ENCODE measurements at regions not wholly inside any gene's neighbourhood (a gene's known extent, or its start where the extent isn't known, plus 50 kb on each side); places are given as distances from the start of the nearest gene placed in this dataset.

DNA sequence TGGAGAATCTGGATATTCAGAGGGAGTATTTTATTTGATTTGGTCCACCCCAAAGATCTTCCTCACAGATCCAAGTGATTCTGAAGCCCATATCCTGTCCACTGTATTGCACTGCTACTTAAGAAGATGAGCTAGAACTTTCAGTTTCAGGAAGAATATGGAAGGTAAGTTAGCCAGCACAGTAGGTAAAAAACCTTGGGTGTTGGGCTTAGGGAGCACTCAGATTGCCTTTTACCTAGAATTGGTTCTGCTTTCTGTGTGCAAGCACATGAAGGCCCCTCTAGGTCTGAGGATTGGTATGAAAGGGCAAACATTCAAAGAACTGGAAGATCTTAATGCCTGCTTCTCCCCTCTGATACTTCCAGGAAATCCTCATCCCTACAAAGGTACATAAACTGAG lies 146.7 kb upstream of the COL1A2 start:
- no peaks in the 10 kb centered on the region for H3K36me3 ChIP-seq
- H3K4me3 ChIP-seq, result no peak overlapping the region
- TF ChIP-seq EP300 (IDR thresholded peaks at IDR 0.05), result no peak
- TF ChIP-seq POLR2A (IDR thresholded peaks at IDR 0.05; ENCODE audit: low read depth), result no peak
- TF ChIP-seq POLR2AphosphoS5 (IDR thresholded peaks at IDR 0.05), result no peak
- TF ChIP-seq, protein P1, sequence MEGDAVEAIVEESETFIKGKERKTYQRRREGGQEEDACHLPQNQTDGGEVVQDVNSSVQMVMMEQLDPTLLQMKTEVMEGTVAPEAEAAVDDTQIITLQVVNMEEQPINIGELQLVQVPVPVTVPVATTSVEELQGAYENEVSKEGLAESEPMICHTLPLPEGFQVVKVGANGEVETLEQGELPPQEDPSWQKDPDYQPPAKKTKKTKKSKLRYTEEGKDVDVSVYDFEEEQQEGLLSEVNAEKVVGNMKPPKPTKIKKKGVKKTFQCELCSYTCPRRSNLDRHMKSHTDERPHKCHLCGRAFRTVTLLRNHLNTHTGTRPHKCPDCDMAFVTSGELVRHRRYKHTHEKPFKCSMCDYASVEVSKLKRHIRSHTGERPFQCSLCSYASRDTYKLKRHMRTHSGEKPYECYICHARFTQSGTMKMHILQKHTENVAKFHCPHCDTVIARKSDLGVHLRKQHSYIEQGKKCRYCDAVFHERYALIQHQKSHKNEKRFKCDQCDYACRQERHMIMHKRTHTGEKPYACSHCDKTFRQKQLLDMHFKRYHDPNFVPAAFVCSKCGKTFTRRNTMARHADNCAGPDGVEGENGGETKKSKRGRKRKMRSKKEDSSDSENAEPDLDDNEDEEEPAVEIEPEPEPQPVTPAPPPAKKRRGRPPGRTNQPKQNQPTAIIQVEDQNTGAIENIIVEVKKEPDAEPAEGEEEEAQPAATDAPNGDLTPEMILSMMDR (IDR thresholded peaks at IDR 0.05), result no peak
- DNase-seq (ENCODE audit: extremely low spot score), result no peak
- H3K27ac ChIP-seq (replicated peaks in 1 of 4), result no peak overlapping the region
- no peaks in the 10 kb centered on the region for H3K4me1 ChIP-seq
- intact Hi-C loops (cut with DNase I), result no loop called here
- no peaks in the 10 kb centered on the region for H3K9me3 ChIP-seq
- H3K27me3 ChIP-seq, result no peaks in the 10 kb centered on the region

- H3K27me3 ChIP-seq, result no peaks in the 10 kb centered on the region
- no peaks in the 10 kb centered on the region for H3K9me3 ChIP-seq
- no peak overlapping the region for H3K27ac ChIP-seq (replicated peaks in 1 of 4)
- H3K4me1 ChIP-seq, result no peaks in the 10 kb centered on the region
- intact Hi-C loops (cut with DNase I), result no loop called here
- 85% methylated on average over 3 of the region's 3 CpGs for WGBS
- DNase-seq (ENCODE audit: extremely low spot score), result no peak
- no peak overlapping the region for H3K4me3 ChIP-seq
- no peaks in the 10 kb centered on the region for H3K36me3 ChIP-seq
- TF ChIP-seq POLR2AphosphoS5 (IDR thresholded peaks at IDR 0.05), result no peak
- TF ChIP-seq EP300 (IDR thresholded peaks at IDR 0.05), result no peak
- TF ChIP-seq, protein P1 (IDR thresholded peaks at IDR 0.05), result no peak
- no peak for TF ChIP-seq POLR2A (IDR thresholded peaks at IDR 0.05; ENCODE audit: low read depth)
These were observed 145.1 kb upstream of the COL1A2 start for GRCh38 chr7:94249631-94250030.

- no peaks in the 10 kb centered on the region for H3K27me3 ChIP-seq
- intact Hi-C loops (cut with DNase I), result no loop called here
- no peaks in the 10 kb centered on the region for H3K9me3 ChIP-seq
- TF ChIP-seq POLR2AphosphoS5 (IDR thresholded peaks at IDR 0.05) (no peak), EP300 (IDR thresholded peaks at IDR 0.05) (no peak), POLR2A (IDR thresholded peaks at IDR 0.05; ENCODE audit: low read depth) (no peak)
- TF ChIP-seq, protein P1 (IDR thresholded peaks at IDR 0.05), result no peak
- DNase-seq (ENCODE audit: extremely low spot score), result no peak
- H3K27ac ChIP-seq (replicated peaks in 1 of 4), result no peak overlapping the region
- WGBS, result 73% methylated on average over 2 of the region's 2 CpGs
- no peak overlapping the region for H3K4me3 ChIP-seq
- H3K36me3 ChIP-seq, result no peaks in the 10 kb centered on the region
- no peaks in the 10 kb centered on the region for H3K4me1 ChIP-seq
These were observed 144.6 kb upstream of the COL1A2 start for GRCh38 chr7:94250124-94250523.

DNA sequence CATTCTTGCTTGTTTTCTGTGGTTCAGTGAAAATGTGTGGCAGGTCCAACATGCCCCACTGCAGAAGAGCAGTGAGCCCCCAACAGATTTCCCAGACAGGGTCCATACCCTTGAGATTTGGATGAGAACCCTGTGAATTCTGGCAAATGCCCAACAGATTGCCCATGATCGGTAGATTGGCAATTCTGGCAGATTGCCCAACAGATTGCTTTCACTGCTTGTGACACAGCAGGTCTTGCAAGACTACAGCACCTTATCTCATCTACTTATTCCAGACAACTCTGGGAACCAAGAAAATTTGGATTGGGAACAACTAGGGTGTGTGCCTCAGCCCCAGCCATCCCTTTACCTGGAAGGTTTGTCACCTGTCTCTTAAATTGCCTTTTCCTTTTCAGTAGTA lies 143.7 kb upstream of the COL1A2 start:
- Histone ChIP-seq H3K4me1 (no peaks in the 10 kb centered on the region), H3K36me3 (no peaks in the 10 kb centered on the region), H3K9me3 (no peaks in the 10 kb centered on the region), H3K27me3 (no peaks in the 10 kb centered on the region), H3K27ac (replicated peaks in 1 of 4) (no peak overlapping the region), H3K4me3 (no peak overlapping the region)
- WGBS, result 71% methylated on average over 1 of the region's 1 CpG
- intact Hi-C loops (cut with DNase I), result no loop called here
- TF ChIP-seq POLR2A (IDR thresholded peaks at IDR 0.05; ENCODE audit: low read depth), result no peak
- no peak for TF ChIP-seq EP300 (IDR thresholded peaks at IDR 0.05)
- TF ChIP-seq, protein P1 (IDR thresholded peaks at IDR 0.05), result no peak
- TF ChIP-seq POLR2AphosphoS5 (IDR thresholded peaks at IDR 0.05), result no peak
- no peak for DNase-seq (ENCODE audit: extremely low spot score)

DNA sequence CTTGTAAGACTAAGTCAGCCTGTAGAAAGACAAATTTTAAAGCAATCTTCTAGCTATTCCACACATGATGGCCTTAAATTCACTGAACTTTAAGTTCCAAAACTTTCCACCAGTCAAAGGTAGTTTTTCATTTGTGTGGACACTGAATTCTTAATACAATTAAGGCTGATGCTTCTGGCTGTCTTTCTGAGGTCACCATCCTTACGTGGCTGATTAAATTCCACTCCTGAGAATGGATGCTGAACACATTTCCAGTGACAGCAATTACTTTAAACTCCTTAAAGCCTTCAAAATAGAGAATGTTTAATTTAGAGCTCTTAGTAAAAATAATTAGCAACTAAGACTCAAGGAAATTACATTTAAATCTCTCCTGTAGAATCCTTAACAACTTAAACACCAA lies 142.6 kb upstream of the COL1A2 start:
- Histone ChIP-seq H3K4me3 (no peak overlapping the region), H3K27me3 (no peaks in the 10 kb centered on the region), H3K36me3 (no peaks in the 10 kb centered on the region), H3K27ac (replicated peaks in 1 of 4) (no peak overlapping the region), H3K4me1 (no peaks in the 10 kb centered on the region), H3K9me3 (no peaks in the 10 kb centered on the region)
- DNase-seq (ENCODE audit: extremely low spot score), result no peak
- intact Hi-C loops (cut with DNase I), result no loop called here
- TF ChIP-seq POLR2AphosphoS5 (IDR thresholded peaks at IDR 0.05) (no peak), EP300 (IDR thresholded peaks at IDR 0.05) (no peak), POLR2A (IDR thresholded peaks at IDR 0.05; ENCODE audit: low read depth) (no peak)
- TF ChIP-seq, protein P1 (IDR thresholded peaks at IDR 0.05), result no peak
- 76% methylated on average over 1 of the region's 1 CpG for WGBS
